Kidney (tissue), 13 donors: ENCODE measurements at regions not wholly inside any gene's neighbourhood (a gene's known extent, or its start where the extent isn't known, plus 50 kb on each side); places are given as distances from the start of the nearest gene placed in this dataset.

ENCODE experiments used
- DNase-seq, 5 donors: peaks; one replicate each; pipeline ENCODE4 v3.0.0-alpha.2; 2013 to 2020
- FAIRE-seq: peaks from 2 replicates; lab custom pipeline; 2012; peaks lifted over from hg19 to GRCh38; lab: Jason Lieb, UNC
- H3K27ac ChIP-seq, 2 donors: one replicate each; pipeline ENCODE4 v1.7.0; 2013; ENCODE audit warnings: low read depth in 2 of 2, low read length in 2 of 2, inconsistent platforms in 1 of 2
- H3K27me3 ChIP-seq: one replicate; pipeline ENCODE4 v1.7.1; 2013; ENCODE audit warnings: low read length, inconsistent platforms; ENCODE audit not compliant: control insufficient read depth, insufficient read depth
- H3K36me3 ChIP-seq, 3 donors: one replicate each; pipeline versions ENCODE4 v1.7.0 to v1.7.1; 2013; ENCODE audit warnings: low read length in 3 of 3, control low read depth in 1 of 3, inconsistent platforms in 1 of 3; ENCODE audit not compliant: insufficient read depth in 3 of 3, control insufficient read depth in 2 of 3
- H3K4me1 ChIP-seq, 3 donors: one replicate each; pipeline versions ENCODE4 v1.7.0 to v1.7.1; 2013; ENCODE audit warnings: low read length in 3 of 3, inconsistent platforms in 1 of 3, low read depth in 1 of 3; ENCODE audit not compliant: control insufficient read depth in 2 of 3, insufficient read depth in 2 of 3
- H3K4me3 ChIP-seq, 3 donors: one replicate each; pipeline versions ENCODE4 v1.7.0 to v1.8.1; 2013; ENCODE audit warnings: low read length in 3 of 3, control low read depth in 1 of 3, inconsistent platforms in 1 of 3
- H3K9ac ChIP-seq, 3 donors: one replicate each; pipeline versions ENCODE4 v1.7.0 to v1.7.1; 2013; ENCODE audit warnings: low read length in 3 of 3, control low read depth in 1 of 3, inconsistent platforms in 1 of 3
- H3K9me3 ChIP-seq, 3 donors: one replicate each; pipeline versions ENCODE4 v1.7.0 to v1.7.1; 2013; ENCODE audit warnings: low read length in 3 of 3, control low read depth in 1 of 3, inconsistent platforms in 1 of 3; ENCODE audit not compliant: control insufficient read depth in 2 of 3, insufficient read depth in 1 of 3
- intact Hi-C: fragments of 100-400 bp; cut with DNase I; formaldehyde crosslinking; loops from one replicate; pipeline ENCODE4 v1.11.1; 2022
- TF ChIP-seq, protein P1 (sequence below): IDR thresholded peaks from 3 replicates; pipeline ENCODE4 v1.5.1; 2012; ENCODE audit warnings: mild to moderate bottlenecking, moderate library complexity, borderline replicate concordance; ENCODE audit not compliant: insufficient read depth; ENCODE audit errors: extremely low read depth
- donor health status: control.
- donor health status: control.
- donor health status: control.
- donor health status: control.
- donor health status: control.
- donor health status: DM: yes; HTN: yes; CAD: no.
- donor health status: Normal renal cell carcinoma (clear cell type).

DNA sequence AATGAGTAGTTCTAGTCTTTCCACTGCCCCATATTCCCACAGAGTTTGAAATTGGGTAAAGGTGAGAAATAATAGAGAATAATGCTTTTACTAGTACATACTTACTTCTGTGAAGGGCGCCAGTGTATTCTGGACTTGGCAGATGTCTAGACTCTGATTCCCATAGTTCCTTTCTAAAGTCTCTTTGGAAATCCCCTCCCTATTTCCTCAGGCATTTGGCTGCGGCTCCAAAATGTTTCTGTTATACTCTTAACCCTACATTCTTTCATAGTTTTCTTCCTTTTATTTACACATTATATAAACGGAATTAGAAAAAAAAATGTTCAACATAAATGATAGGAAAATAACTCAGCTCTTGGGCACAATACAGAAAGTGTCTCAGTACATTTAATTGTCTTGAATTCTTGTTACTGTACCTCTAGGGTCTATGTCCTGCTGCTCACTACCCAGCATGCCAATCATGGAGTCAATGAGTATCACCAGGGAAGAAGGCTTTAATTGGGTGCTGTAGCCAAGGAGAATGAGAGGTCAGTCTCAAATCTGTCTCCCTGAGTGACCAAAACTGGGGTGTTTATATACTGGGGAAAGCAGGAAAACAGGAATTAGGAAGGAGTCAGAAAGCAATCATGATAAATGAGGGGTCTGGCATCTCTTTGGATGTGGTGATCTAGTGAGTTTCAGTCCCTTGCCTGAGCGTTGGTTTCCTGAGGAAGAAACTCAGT is 147.8 kb upstream of the MMADHC start:
- no peaks in the 10 kb centered on the region for H3K36me3 ChIP-seq
- H3K4me1 ChIP-seq = peaks cover 0 to 5% (median 2%) of the 10 kb centered on the region in 3 donors
- TF ChIP-seq, protein P1, sequence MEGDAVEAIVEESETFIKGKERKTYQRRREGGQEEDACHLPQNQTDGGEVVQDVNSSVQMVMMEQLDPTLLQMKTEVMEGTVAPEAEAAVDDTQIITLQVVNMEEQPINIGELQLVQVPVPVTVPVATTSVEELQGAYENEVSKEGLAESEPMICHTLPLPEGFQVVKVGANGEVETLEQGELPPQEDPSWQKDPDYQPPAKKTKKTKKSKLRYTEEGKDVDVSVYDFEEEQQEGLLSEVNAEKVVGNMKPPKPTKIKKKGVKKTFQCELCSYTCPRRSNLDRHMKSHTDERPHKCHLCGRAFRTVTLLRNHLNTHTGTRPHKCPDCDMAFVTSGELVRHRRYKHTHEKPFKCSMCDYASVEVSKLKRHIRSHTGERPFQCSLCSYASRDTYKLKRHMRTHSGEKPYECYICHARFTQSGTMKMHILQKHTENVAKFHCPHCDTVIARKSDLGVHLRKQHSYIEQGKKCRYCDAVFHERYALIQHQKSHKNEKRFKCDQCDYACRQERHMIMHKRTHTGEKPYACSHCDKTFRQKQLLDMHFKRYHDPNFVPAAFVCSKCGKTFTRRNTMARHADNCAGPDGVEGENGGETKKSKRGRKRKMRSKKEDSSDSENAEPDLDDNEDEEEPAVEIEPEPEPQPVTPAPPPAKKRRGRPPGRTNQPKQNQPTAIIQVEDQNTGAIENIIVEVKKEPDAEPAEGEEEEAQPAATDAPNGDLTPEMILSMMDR = no peak
- no peak overlapping the region for H3K4me3 ChIP-seq
- DNase-seq = peak in 1 of 5 donors; percentile 50
- no peak for FAIRE-seq
- H3K9ac ChIP-seq = no peak overlapping the region
- H3K9me3 ChIP-seq = no peaks in the 10 kb centered on the region
- H3K27me3 ChIP-seq = no peaks in the 10 kb centered on the region
- intact Hi-C loops = no loop called here
- no peak overlapping the region for H3K27ac ChIP-seq

DNA sequence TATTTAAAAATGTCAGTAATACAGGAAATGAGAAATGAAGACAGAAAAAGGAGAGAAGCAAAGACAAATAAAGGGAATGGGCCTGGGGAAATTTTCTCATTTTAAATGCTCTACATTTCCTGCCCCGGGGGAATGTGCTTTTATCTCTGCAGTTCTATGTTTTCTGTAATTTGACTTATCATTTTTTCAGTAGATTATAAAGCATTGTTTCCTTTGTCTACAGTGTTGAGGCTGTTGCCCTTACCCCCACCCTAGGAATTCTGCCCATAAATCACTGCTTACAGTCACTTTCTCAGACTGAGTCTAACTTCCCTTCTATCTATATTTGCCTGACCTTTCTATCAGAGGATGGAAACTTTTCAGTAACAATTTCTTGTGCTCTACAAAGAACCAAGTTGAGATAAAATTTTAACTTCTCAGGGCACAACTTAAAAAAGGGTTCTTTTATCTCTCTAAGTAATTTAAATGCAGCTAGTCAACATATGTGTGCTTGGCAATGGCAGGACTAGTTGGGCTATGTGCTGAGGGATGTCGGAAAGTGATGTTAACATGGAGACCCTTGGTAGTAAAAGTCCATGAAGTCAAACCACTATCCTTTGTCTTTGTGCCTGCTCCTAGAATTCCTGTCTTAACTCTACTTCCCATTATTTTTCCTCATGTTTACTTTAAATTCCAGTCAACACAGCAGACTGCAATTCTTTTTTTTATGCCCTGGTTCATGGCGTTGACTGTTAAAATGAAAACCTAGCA is 146.5 kb upstream of the MMADHC start:
- DNase-seq = peak in 3 of 5 donors; percentile 34 to 80 (median 78)
- TF ChIP-seq, protein P1 = no peak
- Histone ChIP-seq H3K9ac (no peak overlapping the region), H3K36me3 (no peaks in the 10 kb centered on the region), H3K4me1 (peaks cover 0 to 5% (median 2%) of the 10 kb centered on the region in 3 donors), H3K27ac (no peak overlapping the region), H3K4me3 (no peak overlapping the region), H3K9me3 (no peaks in the 10 kb centered on the region), H3K27me3 (no peaks in the 10 kb centered on the region)
- intact Hi-C loops = no loop called here
- FAIRE-seq = no peak

DNA sequence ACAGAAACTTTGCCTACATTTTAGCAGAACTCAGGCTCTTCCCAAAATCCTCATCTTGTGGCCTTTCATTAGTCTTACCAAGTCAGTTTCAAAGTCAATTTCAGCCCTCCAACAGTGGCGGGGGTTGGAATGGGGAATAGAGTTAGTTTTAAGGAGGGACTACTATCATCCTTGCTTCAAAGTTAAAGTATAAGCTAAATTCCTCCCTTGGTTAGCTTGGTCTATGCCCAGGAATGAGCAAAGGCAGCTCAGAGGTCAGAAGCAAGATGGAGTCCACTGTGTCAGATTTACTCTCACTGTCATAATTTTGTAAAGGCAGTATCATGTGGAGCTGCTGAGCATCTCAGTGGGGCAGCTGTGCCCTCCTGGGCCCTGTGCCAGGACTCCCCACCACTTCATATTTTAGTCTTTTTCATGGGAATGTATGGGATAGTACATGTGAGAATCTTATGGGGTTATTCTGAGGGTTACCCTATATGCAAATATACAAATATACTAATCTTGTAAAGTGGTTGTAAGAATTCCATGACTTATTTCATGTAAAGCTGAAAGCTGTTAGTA is 145.2 kb upstream of the MMADHC start:
- H3K4me3 ChIP-seq = no peak overlapping the region
- TF ChIP-seq, protein P1 = no peak
- no peak overlapping the region for H3K9ac ChIP-seq
- no peaks in the 10 kb centered on the region for H3K27me3 ChIP-seq
- FAIRE-seq = no peak
- H3K9me3 ChIP-seq = no peaks in the 10 kb centered on the region
- H3K27ac ChIP-seq = no peak overlapping the region
- H3K36me3 ChIP-seq = no peaks in the 10 kb centered on the region
- intact Hi-C loops = no loop called here
- peaks cover 0 to 5% (median 2%) of the 10 kb centered on the region in 3 donors for H3K4me1 ChIP-seq
- no peak for DNase-seq
